ENCODE measurements at regions not wholly inside any gene's neighbourhood (a gene's known extent, or its start where the extent isn't known, plus 50 kb on each side); places are given as distances from the start of the nearest gene placed in this dataset.

GRCh38 chr18:60508108-60508507 is 135.5 kb upstream of the MC4R start:
- Mint-ChIP-seq H3K36me3 (ENCODE audit: insufficient read depth in 1 of 3, low read depth in 3 of 3) (no peaks in the 10 kb centered on the region), H3K27me3 (ENCODE audit: low read depth) (no peaks in the 10 kb centered on the region), H3K9me3 (no peaks in the 10 kb centered on the region), H3K4me3 (no peak overlapping the region), H3K4me1 (no peaks in the 10 kb centered on the region), H3K27ac (no peak overlapping the region)
- Histone ChIP-seq H2BK120ac (ENCODE audit: low read depth, low read length, poor library complexity, severe bottlenecking) (no peak overlapping the region), H3T11ph (ENCODE audit: low read length) (no peak overlapping the region), H3K4me1 (ENCODE audit: insufficient read depth, low read length) (no peaks in the 10 kb centered on the region), H3K56ac (ENCODE audit: insufficient read length, low read depth, low read length) (no peak overlapping the region), H4K20me1 (ENCODE audit: control insufficient read depth, insufficient read depth, insufficient read length) (no peaks in the 10 kb centered on the region), H3K23ac (ENCODE audit: insufficient read length, low read depth, low read length) (no peak overlapping the region), H2BK12ac (ENCODE audit: insufficient read length, low read depth, low read length) (no peak overlapping the region), H2AFZ (ENCODE audit: low read length) (no peak overlapping the region), H3K79me1 (ENCODE audit: insufficient read depth, low read depth, low read length, poor library complexity, severe bottlenecking) (no peaks in the 10 kb centered on the region), H3K18ac (ENCODE audit: insufficient read length, low read depth, low read length) (no peak overlapping the region), H2BK5ac (ENCODE audit: insufficient read length, low read length) (no peak overlapping the region), H2BK20ac (ENCODE audit: low read depth, low read length, poor library complexity, severe bottlenecking) (no peak overlapping the region), H2BK15ac (ENCODE audit: low read depth, low read length) (no peak overlapping the region), H3K27ac (ENCODE audit: insufficient read length, low read depth, low read length) (no peak overlapping the region), H3K79me2 (ENCODE audit: insufficient read depth, low read length) (no peaks in the 10 kb centered on the region), H3K23me2 (ENCODE audit: insufficient read length, low read depth, low read length, poor library complexity, severe bottlenecking) (no peaks in the 10 kb centered on the region), H4K8ac (replicated peaks; ENCODE audit: insufficient read length, low read depth, low read length) (no peak overlapping the region), H3K9ac (ENCODE audit: extremely low read depth, insufficient read length, low read length) (no peak overlapping the region), H2AK5ac (ENCODE audit: insufficient read length, low read length) (no peak overlapping the region), H4K91ac (ENCODE audit: insufficient read length, low read depth, low read length) (no peak overlapping the region), H3K4ac (ENCODE audit: low read depth, low read length) (no peak overlapping the region), H3K27me3 (ENCODE audit: insufficient read depth, low read length) (no peaks in the 10 kb centered on the region), H3K14ac (ENCODE audit: insufficient read depth, low read length) (no peak overlapping the region), H3K9me3 (ENCODE audit: control insufficient read depth, low read depth, low read length) (no peaks in the 10 kb centered on the region), H3K4me2 (ENCODE audit: insufficient read depth, insufficient read length, low read length) (no peak overlapping the region), H4K5ac (ENCODE audit: insufficient read length, low read depth, low read length) (no peak overlapping the region)
- DNase-seq: no peak
- TF ChIP-seq CTCF (conservative IDR thresholded peaks at IDR 0.05): no peak
- no CpG with 5 or more reads among the region's 2 CpGs for WGBS (ENCODE audit: extremely low coverage, insufficient read length, low lambda C conversion rate)
